Mesenchymal stem cell (in vitro differentiated cells and primary cell): ENCODE measurements at regions not wholly inside any gene's neighbourhood (a gene's known extent, or its start where the extent isn't known, plus 50 kb on each side); places are given as distances from the start of the nearest gene placed in this dataset.

Source experiments
- DNase-seq: peaks from one replicate; pipeline ENCODE4 v3.0.0-alpha.2; 2013
- H2AFZ ChIP-seq: one replicate; pipeline ENCODE4 v1.6.1; 2013; ENCODE audit warnings: low read depth, mild to moderate bottlenecking, control low read depth, inconsistent platforms, low read length, moderate library complexity
- H2AK5ac ChIP-seq: 2 replicates; pipeline ENCODE4 v1.6.1; 2013; ENCODE audit warnings: low read length, moderate library complexity, mild to moderate bottlenecking, inconsistent platforms; ENCODE audit not compliant: severe bottlenecking
- H2BK120ac ChIP-seq: one replicate; pipeline ENCODE4 v1.6.1; 2013; ENCODE audit warnings: low read depth, mild to moderate bottlenecking, inconsistent platforms, low read length, moderate library complexity
- H2BK12ac ChIP-seq, 2 experiments: one replicate each; pipeline ENCODE4 v1.6.1; 2013; ENCODE audit warnings: inconsistent platforms in 2 of 2, low read length in 2 of 2, mild to moderate bottlenecking in 2 of 2, moderate library complexity in 2 of 2, control low read depth in 1 of 2
- H2BK15ac ChIP-seq: one replicate; pipeline ENCODE4 v1.6.1; 2013; ENCODE audit warnings: mild to moderate bottlenecking, low read depth, inconsistent platforms; ENCODE audit not compliant: poor library complexity, severe bottlenecking
- H2BK5ac ChIP-seq: 2 replicates; pipeline ENCODE4 v1.6.1; 2013; ENCODE audit warnings: low read depth, mild to moderate bottlenecking, low read length, control low read depth, inconsistent platforms; ENCODE audit not compliant: poor library complexity, severe bottlenecking
- H3K14ac ChIP-seq, 2 experiments: one replicate each; pipeline ENCODE4 v1.6.1; 2013; ENCODE audit warnings: inconsistent platforms in 2 of 2, low read length in 2 of 2, control low read depth in 1 of 2, mild to moderate bottlenecking in 1 of 2, moderate library complexity in 1 of 2
- H3K18ac ChIP-seq, 2 experiments: one replicate each; pipeline ENCODE4 v1.6.1; 2013; ENCODE audit warnings: inconsistent platforms in 2 of 2, low read length in 2 of 2, control low read depth in 1 of 2, low read depth in 1 of 2, mild to moderate bottlenecking in 1 of 2
- H3K23ac ChIP-seq, 2 experiments: one replicate each; pipeline ENCODE4 v1.6.1; 2013; ENCODE audit warnings: inconsistent platforms in 2 of 2, low read length in 2 of 2, mild to moderate bottlenecking in 2 of 2, moderate library complexity in 2 of 2, control low read depth in 1 of 2
- H3K27ac ChIP-seq: 2 replicates; pipeline ENCODE4 v1.5.1; 2013; ENCODE audit warnings: mild to moderate bottlenecking, moderate library complexity, low read length, control low read depth, inconsistent platforms; ENCODE audit not compliant: poor library complexity, severe bottlenecking
- H3K27me3 ChIP-seq, 2 experiments: 2 replicates each; pipeline versions ENCODE4 v1.6.1 to v1.7.0; 2013; ENCODE audit warnings: low read length in 2 of 2, mild to moderate bottlenecking in 2 of 2, moderate library complexity in 2 of 2, control low read depth in 1 of 2, inconsistent platforms in 1 of 2; ENCODE audit not compliant: control insufficient read depth in 1 of 2, insufficient read depth in 1 of 2
- H3K36me3 ChIP-seq, 2 experiments: 2 replicates each; pipeline versions ENCODE4 v1.6.1 to v1.7.0; 2013; ENCODE audit warnings: low read length in 2 of 2, control low read depth in 1 of 2, inconsistent platforms in 1 of 2, low read depth in 1 of 2, mild to moderate bottlenecking in 1 of 2; ENCODE audit not compliant: insufficient read depth in 2 of 2, control insufficient read depth in 1 of 2
- H3K4ac ChIP-seq, 2 experiments: one replicate each; pipeline ENCODE4 v1.6.1; 2013; ENCODE audit warnings: inconsistent platforms in 2 of 2, low read length in 2 of 2, mild to moderate bottlenecking in 2 of 2, moderate library complexity in 2 of 2, control low read depth in 1 of 2, low read depth in 1 of 2
- H3K4me1 ChIP-seq: 2 replicates; pipeline ENCODE4 v1.6.1; 2013; ENCODE audit warnings: low read depth, low read length, control low read depth; ENCODE audit not compliant: control insufficient read depth, insufficient read depth
- H3K4me2 ChIP-seq: 2 replicates; pipeline ENCODE4 v1.6.1; 2013; ENCODE audit warnings: low read length, mild to moderate bottlenecking, inconsistent platforms; ENCODE audit not compliant: poor library complexity, severe bottlenecking
- H3K4me3 ChIP-seq, 2 experiments: 2 replicates each; pipeline versions ENCODE4 v1.5.1 to v1.7.0; 2013; ENCODE audit warnings: low read length in 2 of 2, mild to moderate bottlenecking in 2 of 2, control low read depth in 1 of 2, low read depth in 1 of 2; ENCODE audit not compliant: insufficient read depth in 1 of 2
- H3K79me1 ChIP-seq: replicated peaks from 2 replicates; pipeline ENCODE4 v1.6.1; 2013; ENCODE audit warnings: mild to moderate bottlenecking, control low read depth, low read length, inconsistent platforms; ENCODE audit not compliant: poor library complexity, severe bottlenecking
- H3K9ac ChIP-seq: 2 replicates; pipeline ENCODE4 v1.7.0; 2013; ENCODE audit warnings: mild to moderate bottlenecking, low read length, moderate library complexity
- H3K9me3 ChIP-seq: 2 replicates; pipeline ENCODE4 v1.7.0; 2013; ENCODE audit warnings: mild to moderate bottlenecking, low read length; ENCODE audit not compliant: control insufficient read depth
- H4K8ac ChIP-seq: one replicate; pipeline ENCODE4 v1.6.1; 2013; ENCODE audit warnings: inconsistent platforms, mild to moderate bottlenecking, low read length, moderate library complexity
- H4K91ac ChIP-seq: one replicate; pipeline ENCODE4 v1.6.1; 2013; ENCODE audit warnings: mild to moderate bottlenecking, low read length, inconsistent platforms
- WGBS: methylation state at CpG from one replicate; pipeline ENCODE4 v1.1.7; 2013; ENCODE audit warnings: mixed read lengths; 5-methylcytosine and 5-hydroxymethylcytosine counted together

DNA sequence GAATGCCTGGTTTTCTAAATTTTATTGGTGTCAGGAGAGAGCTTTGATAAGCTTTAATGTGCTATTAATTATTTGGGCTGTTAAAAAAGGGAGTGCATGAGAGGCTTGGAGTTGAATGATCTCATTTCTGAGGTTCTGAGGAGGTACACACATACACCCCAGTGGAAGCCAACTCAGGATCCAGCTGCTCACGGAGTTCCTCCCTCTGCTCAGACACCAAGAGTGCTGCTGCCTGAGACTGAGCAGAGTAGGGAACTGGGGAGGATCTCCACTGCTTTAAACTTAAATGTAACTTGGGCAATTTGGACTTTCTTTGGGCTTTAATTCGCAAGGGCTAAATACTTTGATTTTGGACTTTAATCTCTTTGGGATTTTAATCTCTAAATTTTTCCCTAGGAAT is 414.4 kb upstream of the CADM1 start:
- Histone ChIP-seq H3K9ac (no peak overlapping the region), H3K14ac (no peak overlapping the region), H3K27ac (peak overlapping the region; percentile 53), H3K23ac (no peak overlapping the region), H3K4me3 (no peak overlapping the region), H2BK5ac (no peak overlapping the region), H3K4me2 (no peak overlapping the region), H3K79me1 (no peaks in the 10 kb centered on the region), H3K18ac (no peak overlapping the region), H4K8ac (no peak overlapping the region), H2BK15ac (no peak overlapping the region), H4K91ac (no peak overlapping the region), H2BK120ac (no peak overlapping the region), H3K4ac (no peak overlapping the region), H3K27me3 (peaks cover 0 to 5% of the 10 kb centered on the region in 2 experiments), H3K9me3 (no peaks in the 10 kb centered on the region), H2BK12ac (no peak overlapping the region), H3K4me1 (peaks cover 15% of the 10 kb centered on the region), H3K36me3 (no peaks in the 10 kb centered on the region), H2AK5ac (peak overlapping the region; percentile 97), H2AFZ (no peak overlapping the region)
- 94% methylated on average over 2 of the region's 2 CpGs for WGBS
- no peak for DNase-seq

DNA sequence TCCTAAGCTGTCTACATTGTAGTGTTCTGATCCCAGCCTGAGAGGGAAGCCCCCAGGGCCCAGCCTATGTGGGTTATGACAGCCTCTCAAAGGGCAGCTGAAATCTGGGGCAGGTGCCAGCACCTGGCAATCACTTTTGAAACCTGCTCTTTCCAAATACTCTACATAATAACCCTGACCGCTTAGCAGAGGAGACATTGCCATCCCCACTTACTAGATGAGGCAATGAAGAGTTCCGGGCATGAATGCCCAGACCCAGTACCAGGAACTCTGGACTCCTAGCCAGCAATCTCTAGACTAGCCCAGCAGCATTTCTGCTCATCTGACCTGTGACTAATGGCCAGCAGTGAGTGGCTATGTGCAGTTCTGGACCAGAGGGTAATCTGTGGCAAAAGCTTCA is 412.4 kb upstream of the CADM1 start:
- no peak for DNase-seq
- no peak overlapping the region for H3K14ac ChIP-seq
- H3K18ac ChIP-seq: no peak overlapping the region
- no peak overlapping the region for H2BK12ac ChIP-seq
- no peak overlapping the region for H3K4ac ChIP-seq
- no peak overlapping the region for H2AK5ac ChIP-seq
- no peak overlapping the region for H3K27ac ChIP-seq
- H3K4me3 ChIP-seq: no peak overlapping the region
- H4K8ac ChIP-seq: no peak overlapping the region
- H2BK120ac ChIP-seq: no peak overlapping the region
- WGBS: 75% methylated on average over 2 of the region's 2 CpGs
- no peaks in the 10 kb centered on the region for H3K79me1 ChIP-seq
- H3K4me1 ChIP-seq: peaks cover 13% of the 10 kb centered on the region
- no peaks in the 10 kb centered on the region for H3K36me3 ChIP-seq
- H2BK5ac ChIP-seq: no peak overlapping the region
- H4K91ac ChIP-seq: no peak overlapping the region
- H3K23ac ChIP-seq: no peak overlapping the region
- H2BK15ac ChIP-seq: no peak overlapping the region
- H3K9ac ChIP-seq: no peak overlapping the region
- peaks cover 0 to 5% of the 10 kb centered on the region in 2 experiments for H3K27me3 ChIP-seq
- no peaks in the 10 kb centered on the region for H3K9me3 ChIP-seq
- no peak overlapping the region for H3K4me2 ChIP-seq
- H2AFZ ChIP-seq: no peak overlapping the region

DNA sequence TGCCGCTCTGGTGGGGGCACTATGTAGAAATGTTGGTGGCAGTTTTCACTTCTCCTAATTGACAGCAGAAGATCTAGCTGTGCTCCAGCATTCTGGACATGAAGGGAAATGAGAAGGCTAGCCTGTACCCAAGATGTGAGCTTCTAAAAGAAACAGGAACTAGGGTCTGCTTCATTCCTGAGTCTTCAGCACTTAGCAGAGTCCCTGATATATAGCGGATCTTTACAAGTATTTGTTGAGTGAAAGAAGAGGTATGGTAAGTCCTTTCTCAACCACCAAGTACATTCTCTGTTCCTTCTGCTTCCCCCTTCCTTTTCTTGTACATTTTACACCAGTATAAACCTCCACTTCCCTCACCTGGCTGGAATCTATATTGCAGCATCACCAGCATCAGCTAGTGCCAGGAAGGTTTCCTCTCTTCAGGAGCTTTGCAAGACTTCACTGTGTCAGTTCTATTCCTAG is 408.3 kb upstream of the CADM1 start:
- H2BK15ac ChIP-seq: no peak overlapping the region
- H2BK5ac ChIP-seq: no peak overlapping the region
- H3K4me1 ChIP-seq: no peaks in the 10 kb centered on the region
- no peak overlapping the region for H3K4ac ChIP-seq
- H4K8ac ChIP-seq: no peak overlapping the region
- no peak overlapping the region for H2BK12ac ChIP-seq
- no peak overlapping the region for H3K27ac ChIP-seq
- no peaks in the 10 kb centered on the region for H3K79me1 ChIP-seq
- H3K4me2 ChIP-seq: no peak overlapping the region
- peak; percentile 2 for DNase-seq
- H3K36me3 ChIP-seq: no peaks in the 10 kb centered on the region
- no peak overlapping the region for H3K14ac ChIP-seq
- H3K9ac ChIP-seq: no peak overlapping the region
- no peak overlapping the region for H3K18ac ChIP-seq
- H2BK120ac ChIP-seq: no peak overlapping the region
- H2AFZ ChIP-seq: no peak overlapping the region
- no peak overlapping the region for H3K23ac ChIP-seq
- no peak overlapping the region for H3K4me3 ChIP-seq
- H4K91ac ChIP-seq: no peak overlapping the region
- WGBS: 85% methylated on average over 1 of the region's 2 CpGs
- H3K9me3 ChIP-seq: no peaks in the 10 kb centered on the region
- peak overlapping the region; percentile 26 for H2AK5ac ChIP-seq
- peaks cover 0 to 5% of the 10 kb centered on the region in 2 experiments for H3K27me3 ChIP-seq

- no peak overlapping the region for H2BK5ac ChIP-seq
- H2AFZ ChIP-seq: no peak overlapping the region
- H3K9ac ChIP-seq: no peak overlapping the region
- H3K4me2 ChIP-seq: no peak overlapping the region
- H3K4ac ChIP-seq: no peak overlapping the region
- H3K36me3 ChIP-seq: no peaks in the 10 kb centered on the region
- H3K18ac ChIP-seq: no peak overlapping the region
- H4K8ac ChIP-seq: no peak overlapping the region
- no peak overlapping the region for H2AK5ac ChIP-seq
- no peak overlapping the region for H2BK12ac ChIP-seq
- no peaks in the 10 kb centered on the region for H3K9me3 ChIP-seq
- H2BK120ac ChIP-seq: no peak overlapping the region
- H2BK15ac ChIP-seq: no peak overlapping the region
- 92% methylated on average over 13 of the region's 14 CpGs for WGBS
- no peaks in the 10 kb centered on the region for H3K79me1 ChIP-seq
- H3K14ac ChIP-seq: no peak overlapping the region
- no peaks in the 10 kb centered on the region for H3K4me1 ChIP-seq
- no peak overlapping the region for H3K27ac ChIP-seq
- H3K23ac ChIP-seq: no peak overlapping the region
- DNase-seq: no peak
- peaks cover 0 to 5% of the 10 kb centered on the region in 2 experiments for H3K27me3 ChIP-seq
- no peak overlapping the region for H4K91ac ChIP-seq
- H3K4me3 ChIP-seq: no peak overlapping the region
These were observed 407.6 kb upstream of the CADM1 start for GRCh38 chr11:115911613-115912346.
